GM12875 (cell line): ENCODE measurements at regions not wholly inside any gene's neighbourhood (a gene's known extent, or its start where the extent isn't known, plus 50 kb on each side); places are given as distances from the start of the nearest gene placed in this dataset.

Source experiments
- H3K4me3 ChIP-seq: one replicate; pipeline ENCODE4 v1.5.1; 2011; ENCODE audit warnings: low read depth, low read length, control low read depth
- TF ChIP-seq, protein P1 (sequence below): IDR thresholded peaks from 2 replicates; pipeline ENCODE4 v1.5.1; 2011; ENCODE audit warnings: low read depth, mild to moderate bottlenecking, control low read depth, inconsistent platforms, low read length, moderate library complexity, borderline replicate concordance; ENCODE audit not compliant: insufficient read depth

DNA sequence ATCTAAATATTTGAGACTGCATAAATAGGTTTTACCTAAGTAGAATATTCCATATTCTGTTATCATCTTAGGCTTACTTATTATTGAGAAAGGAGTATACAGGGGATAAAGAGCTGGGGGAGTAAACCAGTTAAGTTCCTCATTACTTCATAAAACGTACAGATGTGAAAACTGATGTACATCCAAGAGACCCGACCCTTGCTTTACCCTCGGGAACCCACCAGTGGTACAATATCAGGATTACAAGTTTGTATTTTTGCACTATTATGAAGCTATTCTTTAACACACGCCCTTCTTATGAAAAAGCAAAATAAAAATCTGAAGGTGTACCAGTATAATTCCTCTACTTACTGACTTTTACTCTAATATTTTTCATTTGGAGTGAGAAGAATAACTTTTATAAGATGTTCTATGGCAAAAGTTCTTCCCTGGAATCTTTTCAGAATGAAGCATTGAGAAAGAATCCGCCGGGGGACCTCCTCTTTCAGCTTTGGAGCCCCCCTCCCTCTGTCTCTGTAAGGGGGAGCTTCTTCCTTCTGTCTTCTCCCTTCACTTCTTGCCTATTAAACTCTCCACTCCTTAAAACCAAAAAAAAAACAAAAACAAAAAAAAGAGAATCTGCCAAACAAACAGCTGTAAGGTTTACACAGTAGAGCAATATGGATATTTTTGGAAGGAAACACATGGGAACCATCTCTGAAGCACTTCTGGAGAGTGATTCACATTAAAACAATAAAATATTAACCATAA lies 550.0 kb downstream of the TNS3 start:
- no peak overlapping the region for H3K4me3 ChIP-seq
- TF ChIP-seq, protein P1, sequence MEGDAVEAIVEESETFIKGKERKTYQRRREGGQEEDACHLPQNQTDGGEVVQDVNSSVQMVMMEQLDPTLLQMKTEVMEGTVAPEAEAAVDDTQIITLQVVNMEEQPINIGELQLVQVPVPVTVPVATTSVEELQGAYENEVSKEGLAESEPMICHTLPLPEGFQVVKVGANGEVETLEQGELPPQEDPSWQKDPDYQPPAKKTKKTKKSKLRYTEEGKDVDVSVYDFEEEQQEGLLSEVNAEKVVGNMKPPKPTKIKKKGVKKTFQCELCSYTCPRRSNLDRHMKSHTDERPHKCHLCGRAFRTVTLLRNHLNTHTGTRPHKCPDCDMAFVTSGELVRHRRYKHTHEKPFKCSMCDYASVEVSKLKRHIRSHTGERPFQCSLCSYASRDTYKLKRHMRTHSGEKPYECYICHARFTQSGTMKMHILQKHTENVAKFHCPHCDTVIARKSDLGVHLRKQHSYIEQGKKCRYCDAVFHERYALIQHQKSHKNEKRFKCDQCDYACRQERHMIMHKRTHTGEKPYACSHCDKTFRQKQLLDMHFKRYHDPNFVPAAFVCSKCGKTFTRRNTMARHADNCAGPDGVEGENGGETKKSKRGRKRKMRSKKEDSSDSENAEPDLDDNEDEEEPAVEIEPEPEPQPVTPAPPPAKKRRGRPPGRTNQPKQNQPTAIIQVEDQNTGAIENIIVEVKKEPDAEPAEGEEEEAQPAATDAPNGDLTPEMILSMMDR, result no peak

DNA sequence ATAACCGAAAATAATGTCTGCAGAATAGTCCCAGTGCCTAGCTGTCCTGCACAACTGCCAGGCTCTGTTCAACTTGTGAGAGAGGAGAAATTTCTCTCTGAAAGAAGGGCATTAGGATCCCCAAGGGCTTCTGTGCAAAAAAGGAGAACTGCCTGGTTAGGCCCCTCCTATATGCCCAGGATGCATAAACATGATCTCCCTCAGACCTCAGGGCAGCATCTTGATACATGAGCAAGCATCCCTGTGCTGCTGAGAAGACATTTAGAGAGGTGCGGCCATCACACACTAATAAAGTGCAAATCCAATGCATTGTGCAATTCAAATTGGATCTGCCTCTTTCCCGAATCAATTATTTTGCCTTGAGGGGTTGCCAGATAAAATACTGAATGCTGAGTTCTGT lies 553.6 kb downstream of the TNS3 start:
- TF ChIP-seq, protein P1, result no peak

DNA sequence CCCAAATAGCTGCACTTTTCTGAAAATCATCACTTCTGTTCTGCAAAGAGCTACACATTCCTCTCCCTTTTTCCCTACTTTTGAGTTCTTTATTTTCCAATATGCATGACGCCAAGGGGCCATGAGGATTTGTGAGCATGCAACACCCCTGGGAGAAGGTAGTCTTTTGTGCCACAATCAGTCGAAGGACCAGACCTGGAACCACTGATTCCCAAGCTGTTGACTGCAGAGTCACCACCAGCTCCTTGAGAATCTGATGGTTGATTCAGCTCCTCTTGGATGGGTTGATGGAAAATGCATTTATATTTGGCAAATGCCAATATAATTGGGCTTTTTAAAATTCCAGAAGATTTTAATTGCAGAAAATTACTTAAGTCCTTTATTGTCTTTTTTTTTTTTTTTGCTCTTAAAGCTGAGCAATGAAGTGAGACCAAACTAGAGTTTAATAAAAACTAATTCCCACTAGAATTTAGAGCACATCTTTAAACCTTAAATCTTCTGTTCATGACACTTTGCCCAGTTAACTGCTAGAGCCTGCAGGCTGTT lies 554.1 kb downstream of the TNS3 start:
- TF ChIP-seq, protein P1, result no peak
- H3K4me3 ChIP-seq, result no peak overlapping the region

More for the DNA sequence above, 553.6 kb downstream of the TNS3 start:
- no peak overlapping the region for H3K4me3 ChIP-seq

DNA sequence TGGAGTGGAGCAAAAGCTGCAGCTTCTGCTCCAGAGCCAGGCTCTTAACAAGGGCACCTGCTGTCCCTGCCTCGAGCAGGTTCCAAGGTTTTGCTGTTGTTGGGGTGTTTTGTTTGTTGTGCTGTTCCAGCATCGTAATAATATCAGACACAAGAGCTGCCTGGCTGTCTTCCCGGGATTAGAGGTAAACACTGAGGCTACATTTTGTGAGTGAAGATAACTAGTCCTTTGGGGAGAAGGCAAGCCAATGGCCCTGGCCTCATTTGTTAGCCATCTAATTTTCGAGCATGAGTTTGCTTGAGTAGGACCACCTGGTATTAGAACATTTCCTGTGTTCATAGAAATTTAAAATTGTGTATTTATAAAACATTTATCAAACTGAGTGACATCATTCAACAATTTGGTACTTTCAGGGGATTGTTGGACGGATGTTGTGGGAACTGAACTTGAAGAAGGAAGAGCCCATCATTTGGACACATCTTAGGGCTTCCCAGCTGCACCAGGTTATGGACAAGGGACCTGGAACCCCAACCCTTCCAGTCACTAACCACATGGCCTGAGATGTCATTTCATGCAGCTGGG lies 555.0 kb downstream of the TNS3 start:
- TF ChIP-seq, protein P1, result no peak
- H3K4me3 ChIP-seq, result no peak overlapping the region

DNA sequence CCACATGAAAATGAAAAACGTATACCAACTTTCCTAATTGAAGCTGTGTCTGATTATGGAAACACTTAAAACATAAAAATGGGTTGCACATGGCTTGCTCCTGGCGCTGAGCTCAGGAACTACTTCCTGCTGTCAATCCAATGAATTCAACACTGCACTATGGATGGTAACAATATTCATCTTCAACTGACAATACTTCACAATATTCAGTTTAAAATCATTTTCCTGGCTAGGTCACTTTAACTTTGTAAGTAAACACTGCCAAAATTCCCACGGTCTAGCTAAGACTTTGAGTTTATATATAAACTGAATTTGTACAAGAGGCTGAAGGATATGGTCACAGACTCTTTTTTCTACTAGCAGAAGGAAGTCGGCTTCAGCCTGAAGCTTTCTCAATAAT lies 556.9 kb downstream of the TNS3 start:
- no peak overlapping the region for H3K4me3 ChIP-seq
- TF ChIP-seq, protein P1, result no peak

DNA sequence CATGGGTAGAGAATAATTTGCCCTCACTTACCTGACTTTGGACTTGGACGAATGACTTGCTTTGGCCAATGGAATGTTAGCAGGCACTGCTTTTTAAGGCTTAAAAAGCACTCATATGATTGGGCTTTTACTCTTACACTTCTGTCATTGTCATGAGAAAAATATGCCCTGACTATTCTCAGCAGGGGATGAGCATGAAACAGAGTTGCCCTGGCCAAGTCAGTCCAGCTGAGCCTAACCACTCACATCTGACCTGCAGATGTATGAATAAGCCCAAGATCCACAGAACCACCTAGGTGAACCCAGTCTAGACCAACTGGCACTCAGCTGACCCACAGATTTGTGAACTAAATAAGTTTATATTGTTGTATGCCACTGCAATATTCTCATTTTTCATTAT lies 573.5 kb downstream of the TNS3 start:
- TF ChIP-seq, protein P1, result no peak
- H3K4me3 ChIP-seq, result no peak overlapping the region

DNA sequence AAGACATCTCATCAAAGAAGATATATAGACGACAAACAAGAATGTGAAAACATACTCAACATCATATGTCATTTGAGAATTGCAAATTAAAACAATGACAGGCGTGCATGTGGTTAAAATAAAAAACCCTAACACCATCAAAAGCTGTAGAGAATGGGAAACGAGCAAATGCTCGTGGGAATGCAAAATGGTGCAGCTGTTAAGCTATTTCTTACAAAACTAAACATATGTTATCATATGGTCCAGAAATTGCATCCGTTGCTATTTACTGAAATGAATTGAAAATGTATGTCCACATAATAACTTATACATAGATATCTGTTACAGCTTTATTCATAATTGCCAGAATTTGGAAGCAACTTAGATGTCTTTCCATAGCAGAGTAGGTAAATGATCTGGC lies 574.4 kb downstream of the TNS3 start:
- TF ChIP-seq, protein P1, result no peak
- no peak overlapping the region for H3K4me3 ChIP-seq
